Kidney tubule cell (primary cell): ENCODE measurements at regions not wholly inside any gene's neighbourhood (a gene's known extent, or its start where the extent isn't known, plus 50 kb on each side); places are given as distances from the start of the nearest gene placed in this dataset.
"Not testable (repeated sequence)": the region's sequence is repeated elsewhere in the genome, so short reads cannot be mapped to it uniquely, and the experiment has no call there.

Experiments used
- DNase-seq: peaks from one replicate; pipeline ENCODE4 v3.0.0-alpha.2; 2018; ENCODE audit warnings: low spot score

DNA sequence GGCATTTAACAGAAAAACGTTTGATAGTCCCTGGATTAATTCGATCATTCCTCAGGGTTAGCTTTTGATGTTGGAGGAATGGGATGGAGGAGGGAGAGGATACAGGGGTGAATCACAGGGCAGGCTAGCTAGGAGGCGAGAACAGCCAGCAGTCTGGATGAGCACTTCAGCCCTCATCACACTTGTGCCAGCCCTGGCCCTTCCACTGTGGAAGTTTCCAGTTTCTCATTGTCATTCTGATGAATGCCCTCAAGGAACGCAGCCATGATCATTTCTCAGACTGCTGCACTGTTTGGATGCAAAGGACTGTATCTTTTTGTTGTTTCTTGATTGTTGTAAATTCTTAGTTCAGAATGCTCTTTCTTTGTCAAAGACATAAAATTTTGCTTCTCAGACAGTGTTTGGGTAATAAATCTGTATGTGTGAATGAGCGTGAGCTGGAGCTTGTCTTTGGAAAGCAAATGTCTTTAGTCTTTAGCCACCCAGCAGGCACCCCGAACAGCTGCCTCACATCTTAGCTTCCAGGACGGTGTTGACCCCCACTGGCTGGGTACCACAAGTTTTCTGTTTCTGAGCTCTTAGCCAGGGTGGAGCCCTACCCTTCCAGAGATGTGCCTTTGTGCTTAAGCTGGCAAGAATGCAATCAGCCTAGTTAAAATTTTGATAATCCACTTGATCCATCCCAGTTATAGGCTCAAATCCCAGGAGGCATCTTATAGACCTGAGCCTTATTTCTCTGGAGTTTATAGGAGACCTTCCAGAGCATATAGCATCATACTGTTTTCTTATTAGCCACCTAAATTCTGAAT is 121.1 kb downstream of the PDCD6IP start:
- no peak for DNase-seq

DNA sequence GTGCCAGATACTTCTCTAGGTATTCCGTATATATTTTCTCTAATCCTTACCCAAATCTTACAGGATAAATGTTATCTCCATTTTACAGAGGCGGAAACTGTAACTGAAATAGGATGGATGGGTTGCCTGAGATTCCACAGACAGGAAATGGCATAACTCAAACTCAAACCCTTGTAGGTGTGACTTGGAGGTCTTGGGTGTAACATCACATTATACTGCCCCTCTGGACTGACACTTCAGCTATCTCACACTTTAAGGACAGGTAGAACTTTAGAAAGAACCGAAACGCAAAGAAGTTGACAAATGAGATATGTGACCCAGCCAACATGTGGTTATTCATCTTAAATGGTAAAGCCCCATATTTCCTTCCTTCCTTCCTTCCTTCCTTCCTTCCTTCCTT is 122.1 kb downstream of the PDCD6IP start:
- no peak for DNase-seq

DNA sequence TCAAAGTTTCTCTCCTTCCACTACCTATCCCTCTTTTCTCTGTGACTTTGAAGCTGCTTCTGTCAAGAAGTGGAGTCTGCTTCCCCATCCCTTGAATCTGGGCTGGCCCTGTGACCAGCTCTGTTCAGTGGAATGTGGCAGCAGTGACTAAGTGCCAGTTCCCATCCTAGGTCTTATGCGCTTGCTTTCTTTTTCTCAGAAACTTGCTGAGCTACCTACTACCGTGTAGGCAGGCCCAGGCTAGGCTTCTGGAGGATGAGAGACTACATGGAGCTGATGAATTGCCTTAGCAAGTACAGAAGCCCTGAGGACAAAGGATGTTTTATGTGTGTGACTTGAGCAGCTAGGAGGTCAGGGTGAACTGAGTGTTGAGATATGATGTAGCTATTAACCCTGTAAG is 123.2 kb downstream of the PDCD6IP start:
- peak; percentile 4 for DNase-seq

DNA sequence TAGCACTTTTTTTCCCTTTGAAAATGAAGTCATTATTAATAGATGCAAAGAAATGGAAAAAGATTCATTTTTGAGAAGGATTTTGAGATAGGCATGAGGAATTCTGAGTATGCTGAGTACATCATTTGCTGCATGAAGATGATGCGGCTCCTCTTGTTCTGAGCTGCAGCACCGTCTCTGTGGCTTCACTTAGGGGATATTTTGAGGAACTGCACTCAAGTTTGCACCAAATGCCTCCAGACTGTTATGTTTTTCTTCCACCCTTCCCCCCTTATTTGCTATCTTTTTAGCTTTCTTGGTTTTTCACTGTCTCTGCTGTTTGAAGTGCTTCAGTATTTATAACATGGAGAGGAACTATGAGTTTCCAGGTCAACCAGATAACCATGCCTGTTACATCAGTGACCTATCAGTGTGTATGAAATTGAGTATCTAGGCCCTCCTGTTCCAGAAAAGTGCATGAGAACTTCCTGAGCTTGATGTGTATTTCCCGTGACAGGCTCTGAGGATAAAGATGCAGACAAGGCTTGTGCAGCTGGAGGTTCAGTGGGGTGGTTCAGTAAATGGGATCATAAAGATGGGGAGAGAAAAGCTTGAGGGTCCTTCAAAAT is 128.7 kb downstream of the PDCD6IP start:
- DNase-seq, result no peak

DNA sequence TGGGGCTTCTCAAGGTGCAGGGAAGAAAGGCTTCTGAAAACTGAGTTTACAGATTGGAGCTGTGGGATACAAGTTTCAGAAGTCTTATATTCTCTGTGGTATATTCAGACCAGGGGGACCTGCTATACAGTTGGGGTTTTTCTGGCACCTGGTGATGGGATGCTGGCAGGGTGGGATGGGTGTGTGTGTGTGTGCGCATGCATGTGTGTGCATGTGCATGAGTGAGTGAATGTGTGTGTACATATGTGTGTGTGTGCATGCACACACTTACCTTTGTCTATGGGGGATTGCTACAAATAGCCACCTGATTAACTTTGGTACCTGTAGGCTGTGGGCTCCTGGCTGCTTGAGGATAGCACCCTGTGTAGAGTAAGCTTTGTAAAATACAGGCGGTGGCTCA is 131.4 kb downstream of the PDCD6IP start:
- no peak for DNase-seq

DNA sequence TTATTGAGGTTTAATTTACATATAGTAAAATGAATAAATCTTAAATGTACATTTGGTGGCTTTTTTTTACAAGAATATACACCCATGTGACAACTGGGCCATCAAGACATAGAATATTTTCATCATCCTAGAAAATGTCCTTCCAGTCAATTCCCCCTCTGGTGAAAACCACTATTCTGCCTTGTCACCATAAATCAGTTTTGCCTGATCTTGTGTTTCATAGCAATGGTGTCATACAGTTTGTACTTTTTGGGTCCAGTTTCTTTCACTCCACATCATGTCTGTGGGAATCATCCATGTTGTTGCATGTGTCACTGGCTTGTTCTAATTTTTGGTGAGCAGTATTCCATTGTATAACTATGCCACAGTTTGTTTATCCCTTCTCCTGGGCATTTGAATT is 133.1 kb downstream of the PDCD6IP start:
- DNase-seq, result no peak

DNA sequence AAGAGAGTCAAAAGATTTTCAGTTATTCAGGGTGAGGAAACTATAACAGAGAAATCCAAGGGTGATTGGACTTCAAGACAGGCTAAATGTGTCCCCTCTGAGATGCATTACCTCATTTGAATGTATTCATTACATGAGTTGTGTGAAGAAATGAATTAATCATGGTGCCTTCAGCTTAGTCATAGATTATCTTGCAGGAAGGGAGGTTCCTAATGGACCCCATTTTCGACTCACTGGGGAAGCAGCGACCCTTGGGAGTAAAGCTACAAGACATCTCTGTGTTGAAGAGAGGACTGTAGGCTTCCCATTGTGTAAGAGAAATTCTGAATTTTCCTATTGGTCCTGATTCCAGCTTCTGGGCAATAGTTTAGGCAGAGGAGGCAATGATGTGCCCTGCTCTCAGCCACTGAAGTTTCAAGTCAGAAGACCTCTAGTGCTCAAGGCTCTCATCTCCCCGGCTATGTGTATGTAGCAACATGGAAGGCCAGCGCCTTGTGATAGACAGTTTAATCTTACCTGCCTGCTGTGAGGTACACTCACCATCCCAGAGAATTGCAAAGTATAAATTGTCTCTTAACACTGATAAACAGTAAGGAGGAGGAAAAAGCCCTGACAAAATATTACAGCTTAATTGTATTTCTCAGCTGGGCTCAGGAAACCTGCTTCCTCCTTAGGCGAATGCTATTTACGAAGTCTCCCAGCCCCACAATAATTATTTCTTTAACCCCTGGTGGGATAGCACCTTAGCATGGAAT is 133.8 kb downstream of the PDCD6IP start:
- no peak for DNase-seq

DNA sequence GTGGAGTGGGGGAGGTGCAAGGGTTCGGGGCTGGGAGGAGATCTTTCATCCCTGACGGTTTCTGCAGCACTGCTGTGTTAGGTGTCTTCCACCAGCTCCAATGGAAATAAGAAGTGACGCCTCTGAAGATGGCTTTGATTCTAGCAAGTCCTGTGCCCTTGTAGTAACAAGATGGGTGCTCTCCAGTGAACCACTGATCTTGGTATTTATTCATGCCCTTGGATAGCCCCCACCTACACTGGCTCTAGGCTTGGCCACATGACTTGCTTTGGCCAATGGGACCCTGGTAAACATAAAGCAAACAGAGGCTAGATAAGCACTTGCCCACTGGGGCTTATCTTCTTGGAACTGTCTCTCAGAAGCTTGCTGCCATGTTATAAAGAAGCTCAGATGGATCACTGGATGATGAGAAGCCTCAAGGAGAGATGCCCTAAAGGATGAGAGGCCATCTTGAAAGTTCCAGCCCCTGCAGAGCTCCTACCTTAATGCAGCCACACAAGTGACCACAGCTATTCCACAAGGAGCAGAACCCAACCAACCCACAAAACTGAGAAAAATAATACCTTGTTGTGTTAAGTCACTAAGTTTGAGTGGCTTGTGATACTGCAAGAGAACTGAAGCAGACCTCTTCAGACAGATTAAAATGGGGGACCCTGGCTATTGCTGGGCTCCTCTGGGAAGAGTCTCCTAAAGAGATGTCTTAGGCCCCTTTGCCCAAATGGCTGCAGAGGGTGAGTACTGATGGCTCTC is 137.9 kb downstream of the PDCD6IP start:
- DNase-seq, result no peak

DNA sequence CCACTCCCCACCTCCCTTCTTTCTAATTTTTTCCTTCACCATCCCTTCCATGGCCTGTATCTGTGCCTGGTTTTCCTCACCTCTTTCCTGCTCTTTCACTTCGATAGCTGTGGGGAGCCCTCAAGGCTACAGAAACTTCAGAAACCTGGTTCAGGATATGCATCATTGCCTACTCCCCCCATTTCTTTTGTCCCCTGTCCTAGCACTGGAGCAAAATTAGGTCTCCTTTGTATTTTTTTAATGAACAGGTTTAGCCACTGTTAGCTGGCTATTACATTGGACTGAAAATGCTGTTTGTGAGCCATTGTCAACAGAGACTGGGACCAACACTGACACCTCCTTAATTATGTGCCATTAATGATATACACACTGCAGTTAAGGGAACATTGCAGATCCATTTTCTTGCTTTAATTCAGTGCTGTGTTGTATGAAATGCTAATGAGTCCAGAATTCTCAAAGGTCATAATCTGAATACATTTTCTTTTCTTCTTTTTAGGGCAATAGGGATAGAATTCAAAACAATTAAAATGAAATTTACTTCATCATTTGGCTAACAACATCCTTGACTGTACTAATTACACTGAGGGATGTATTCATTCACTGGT is 138.6 kb downstream of the PDCD6IP start:
- DNase-seq, result no peak

DNA sequence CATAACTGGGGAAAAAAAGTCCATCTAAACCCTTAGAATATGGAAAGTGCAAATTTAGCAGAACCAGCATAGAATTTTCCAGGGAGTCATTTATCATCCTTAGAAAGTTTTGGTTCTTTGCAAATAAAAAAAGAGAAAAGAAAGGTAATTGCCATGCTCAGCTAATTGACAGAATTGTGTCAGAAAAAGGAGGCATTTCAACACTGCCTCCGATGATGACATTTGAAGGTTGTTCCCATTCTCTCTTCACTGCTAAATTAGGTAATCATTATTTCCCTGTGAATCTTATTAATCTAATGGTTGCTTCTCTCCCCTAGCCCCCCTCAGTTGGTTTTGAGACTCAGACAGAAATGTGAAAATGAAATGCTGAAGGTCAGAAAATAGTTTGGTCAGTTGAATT is 139.2 kb downstream of the PDCD6IP start:
- DNase-seq, result no peak

DNA sequence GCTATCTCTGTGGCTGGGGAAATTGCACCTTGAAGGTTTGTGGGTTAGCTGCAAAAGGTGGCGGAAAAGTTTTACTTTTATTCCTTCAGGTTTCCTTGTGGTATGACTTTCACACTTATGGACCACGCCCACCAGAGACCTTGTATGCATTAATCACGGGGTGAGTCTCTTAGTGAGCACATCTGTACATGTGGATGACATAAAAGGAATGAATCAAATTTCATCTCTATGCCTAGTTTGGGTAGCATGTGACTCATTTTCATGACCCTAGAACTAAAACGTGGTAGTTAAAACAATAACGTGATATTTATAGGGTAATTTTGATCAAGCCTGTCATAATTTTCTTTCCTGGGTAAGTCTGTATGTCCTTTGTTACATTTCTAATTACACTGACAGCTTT is 141.7 kb downstream of the PDCD6IP start:
- no peak for DNase-seq

DNA sequence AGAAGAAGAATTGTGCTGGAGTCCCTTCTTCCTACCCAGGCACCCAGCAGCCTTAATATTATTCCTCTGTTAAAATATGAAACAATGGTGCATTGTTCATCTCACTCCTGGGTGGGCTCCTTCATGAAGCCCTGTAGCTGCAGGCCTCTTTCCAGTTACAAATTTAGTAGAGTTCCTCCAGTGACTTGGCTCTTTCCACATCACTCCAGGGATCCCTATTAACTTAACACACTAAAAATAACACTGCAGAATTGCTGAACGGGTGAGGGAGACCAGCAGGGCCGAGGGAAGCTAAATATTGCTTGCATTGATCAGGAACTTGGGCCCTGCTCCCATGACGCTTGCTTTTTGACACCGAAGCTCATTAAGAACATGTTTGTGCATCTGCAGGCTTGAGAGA is 142.3 kb downstream of the PDCD6IP start:
- DNase-seq, result no peak

DNA sequence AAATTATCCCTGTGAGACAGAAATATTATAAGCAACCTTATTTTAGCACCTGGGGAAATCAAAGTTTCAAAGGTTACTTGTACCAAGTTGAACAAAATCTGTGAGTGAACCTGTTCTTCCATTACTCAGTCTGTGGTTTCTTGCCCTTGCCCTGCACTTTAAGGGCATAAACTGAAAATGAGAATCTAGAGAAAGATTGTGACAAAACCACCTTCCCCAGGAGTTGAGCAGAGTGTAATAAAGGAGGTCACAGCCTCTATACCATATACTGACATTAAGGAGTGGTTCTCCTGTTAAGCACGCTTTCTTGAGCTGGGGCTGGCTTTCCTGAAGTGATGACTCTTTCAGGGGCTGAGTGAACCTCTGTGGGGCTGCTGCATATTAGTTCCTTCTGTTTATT is 143.4 kb downstream of the PDCD6IP start:
- DNase-seq, result no peak

DNA sequence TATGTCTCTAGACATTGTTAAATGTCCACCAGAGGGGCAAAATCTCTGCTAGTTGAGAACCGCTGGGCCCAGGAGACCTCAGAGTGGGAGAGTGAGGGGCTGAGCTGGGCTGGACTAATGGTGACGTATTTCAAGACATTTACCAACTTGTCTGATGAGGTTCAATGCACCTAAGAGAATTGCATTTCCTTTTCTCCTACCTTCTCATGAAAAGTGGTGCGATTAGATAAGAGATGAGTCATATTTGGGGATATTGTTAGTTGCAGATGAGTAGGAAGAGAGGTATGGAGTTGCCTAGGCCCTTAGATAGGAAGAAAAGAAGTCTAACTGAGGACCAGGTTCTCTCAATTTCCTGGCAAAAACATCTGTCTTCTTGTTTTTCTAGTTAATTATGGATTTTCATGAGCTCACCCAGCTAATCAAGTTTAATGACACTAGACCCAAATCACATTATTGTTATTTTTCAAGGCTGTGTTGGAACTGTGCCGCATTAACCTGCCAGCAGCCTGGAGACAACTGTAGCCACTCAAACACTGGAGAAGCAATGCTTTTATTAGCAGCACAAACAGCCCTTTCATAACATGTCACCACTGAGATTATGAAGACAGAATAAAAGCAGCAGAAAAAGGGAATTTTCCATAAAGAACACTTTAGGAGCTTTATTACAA is 144.2 kb downstream of the PDCD6IP start:
- DNase-seq, result peak; percentile 42

DNA sequence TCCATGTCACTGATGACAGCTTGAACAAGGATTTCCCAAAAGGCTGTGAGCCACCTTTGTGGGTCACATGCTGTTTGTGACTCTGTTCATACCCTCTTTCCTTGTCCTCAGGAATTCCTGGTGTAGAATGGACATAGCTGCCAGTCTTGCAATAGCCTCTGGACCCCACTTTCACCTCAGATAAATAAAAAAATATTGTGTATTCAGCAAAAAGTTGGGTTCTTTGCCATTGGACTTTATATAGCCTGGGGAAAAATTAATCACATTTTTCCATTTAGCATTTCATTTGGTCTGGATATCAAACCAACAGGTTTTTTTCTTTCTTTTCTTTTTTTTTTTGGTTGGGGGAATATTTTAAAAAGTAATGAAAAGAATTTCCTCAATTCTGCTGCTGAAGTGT is 144.8 kb downstream of the PDCD6IP start:
- DNase-seq, result no peak

DNA sequence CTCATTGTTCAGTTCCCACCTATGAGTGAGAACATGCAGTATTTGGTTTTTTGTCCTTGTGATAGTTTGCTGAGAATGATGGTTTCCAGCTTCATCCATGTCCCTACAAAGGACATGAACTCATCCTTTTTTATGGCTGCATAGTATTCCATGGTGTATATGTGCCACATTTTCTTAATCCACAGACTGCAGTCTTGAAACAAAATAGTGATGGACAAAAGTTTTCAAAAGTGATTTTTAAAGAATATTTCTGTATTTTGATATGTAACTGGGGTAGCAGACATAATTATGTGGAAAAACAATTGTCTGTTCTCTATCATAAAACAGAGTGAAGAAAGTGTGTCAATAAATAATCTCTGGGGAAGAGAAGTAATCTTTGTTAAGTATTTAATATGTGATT is 148.2 kb downstream of the PDCD6IP start:
- DNase-seq, result not testable (repeated sequence)

DNA sequence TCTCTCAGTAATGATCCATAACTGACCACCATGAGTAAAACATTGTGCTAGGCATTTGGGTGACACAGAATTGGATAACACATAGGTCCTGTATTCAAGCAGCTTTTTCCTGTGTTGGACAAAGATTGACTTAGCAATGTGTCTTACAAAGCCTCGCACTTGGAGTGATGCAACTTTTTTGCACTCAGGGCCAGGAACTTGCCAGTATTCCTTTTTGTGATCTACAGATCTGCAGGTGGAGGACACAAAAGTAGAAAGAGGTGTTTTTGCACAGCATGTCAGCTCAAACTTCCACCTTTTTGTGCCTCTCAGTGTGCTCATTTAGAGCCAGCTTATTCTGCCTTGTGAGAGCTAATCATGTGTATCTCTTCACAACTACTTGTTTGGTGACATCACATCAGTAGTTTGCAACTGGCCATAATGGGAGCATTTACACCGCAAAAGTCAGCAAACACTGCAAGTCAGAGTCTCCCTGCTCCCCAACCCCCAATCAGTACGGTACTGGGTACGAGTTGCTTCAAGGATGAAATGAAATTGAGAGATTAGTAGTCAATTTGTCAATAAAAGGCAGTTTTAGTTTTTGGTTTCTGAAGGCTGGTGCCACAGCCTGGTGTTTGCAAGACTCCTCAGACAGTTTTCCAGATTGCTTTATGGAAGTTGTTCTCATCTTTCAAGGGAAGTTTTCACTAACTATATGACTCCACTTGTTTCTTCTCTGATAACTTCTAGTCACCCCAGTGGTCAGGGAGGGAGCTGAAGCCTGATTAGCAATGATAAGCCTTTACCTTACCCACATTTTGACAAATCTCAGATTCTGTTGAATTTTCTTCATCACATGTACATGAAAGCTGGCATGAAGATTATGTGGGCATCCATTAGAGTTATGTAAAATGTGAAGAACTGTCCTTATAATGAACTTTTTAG is 149.1 kb downstream of the PDCD6IP start:
- DNase-seq, result no peak

DNA sequence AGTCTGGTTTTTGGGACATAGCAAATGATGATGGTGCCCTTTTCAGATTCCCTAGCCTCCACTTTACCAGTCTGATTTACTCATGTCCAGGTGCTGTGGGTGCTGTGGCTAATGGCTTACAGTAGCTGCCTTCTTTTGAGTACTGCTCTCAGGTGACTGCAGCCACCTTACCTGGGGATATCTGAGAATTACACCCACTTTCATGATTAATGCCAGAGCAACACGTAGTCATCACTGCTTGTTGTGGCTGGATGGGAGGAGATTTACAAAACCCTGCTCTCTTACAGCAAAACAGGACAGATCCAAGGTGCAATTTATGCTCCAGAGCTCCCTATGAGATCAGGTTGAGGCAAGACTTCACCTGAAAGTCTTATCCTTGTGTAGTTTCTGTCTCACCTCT is 150.6 kb downstream of the PDCD6IP start:
- no peak for DNase-seq

DNA sequence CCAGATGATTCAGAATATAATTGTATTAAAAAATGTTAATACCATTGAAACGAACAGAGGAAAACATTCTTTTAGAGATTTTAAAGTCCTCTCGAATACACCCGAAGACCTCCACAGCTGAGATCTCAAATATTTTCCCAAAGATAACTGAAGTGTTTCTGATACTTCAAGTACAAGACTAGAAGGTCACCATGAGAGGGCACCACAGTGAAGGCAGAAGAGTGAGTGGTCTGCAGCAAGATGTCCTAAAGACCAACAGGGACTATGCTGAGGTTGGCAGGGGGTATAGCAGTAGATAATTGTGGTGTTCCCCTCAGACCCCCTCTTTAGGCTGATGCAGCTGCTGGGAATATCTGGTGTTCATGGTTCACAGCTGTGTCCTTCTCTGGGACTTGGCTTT is 156.5 kb downstream of the PDCD6IP start:
- no peak for DNase-seq

DNA sequence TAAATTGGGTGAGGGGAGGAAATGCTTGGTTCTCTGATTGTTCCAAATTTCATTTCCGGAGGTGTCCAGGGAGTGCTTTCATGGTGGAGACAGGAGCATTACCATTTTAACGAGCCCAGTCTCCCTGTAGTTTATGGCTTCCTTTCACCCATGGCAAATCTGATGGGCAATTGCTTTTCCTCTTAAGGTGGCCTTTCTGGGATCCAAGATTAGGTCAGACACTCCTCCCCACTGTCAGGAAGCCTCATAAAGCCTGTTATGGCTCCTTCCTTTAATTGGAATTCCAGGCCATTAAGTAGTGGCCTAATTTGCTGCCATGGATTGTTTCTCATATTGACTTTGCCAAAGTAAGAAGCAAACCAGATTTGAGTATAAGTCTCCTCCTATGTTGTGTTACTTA is 157.8 kb downstream of the PDCD6IP start:
- no peak for DNase-seq
